Prostate gland (tissue), 2 donors: ENCODE measurements at regions not wholly inside any gene's neighbourhood (a gene's known extent, or its start where the extent isn't known, plus 50 kb on each side); places are given as distances from the start of the nearest gene placed in this dataset.

Experiments used
- DNase-seq: peaks from one replicate; pipeline ENCODE4 v3.0.0-alpha.2; 2019; ENCODE audit warnings: low spot score
- H3K27ac ChIP-seq, 2 donors: fragments of 200-600 bp; sonication (generic); 2 replicates each; pipeline ENCODE4 v1.5.1; 2017 to 2019
- H3K27me3 ChIP-seq: fragments of 200-600 bp; sonication (generic); replicated peaks from 2 replicates; pipeline ENCODE4 v1.5.1; 2019; ENCODE audit not compliant: insufficient read depth
- H3K36me3 ChIP-seq, 2 donors: fragments of 200-600 bp; sonication (generic); 1 replicate in 1 of 2; 2 replicates in 1 of 2; pipeline versions ENCODE4 v1.5.1 to v1.8.1; 2017 to 2019
- H3K4me1 ChIP-seq: fragments of 200-600 bp; sonication (generic); replicated peaks from 2 replicates; pipeline ENCODE4 v1.5.1; 2019
- H3K4me3 ChIP-seq, 2 donors: fragments of 200-600 bp; sonication (generic); 2 replicates each; pipeline ENCODE4 v1.5.1; 2017 to 2019
- H3K9me3 ChIP-seq: fragments of 200-600 bp; sonication (generic); 2 replicates; pipeline ENCODE4 v1.5.1; 2017
- POLR2A ChIP-seq: fragments of 450-650 bp; IDR thresholded peaks from one replicate; pipeline ENCODE4 v1.6.1; 2016; ENCODE audit warnings: antibody characterized with exemption, mild to moderate bottlenecking
- POLR2AphosphoS5 ChIP-seq: sonication (generic); formaldehyde crosslinking; IDR thresholded peaks from one replicate; pipeline ENCODE4 v1.6.1; 2017; ENCODE audit warnings: antibody characterized with exemption
- WGBS: methylation state at CpG from one replicate; pipeline ENCODE4 v1.1.5; 2018; 5-methylcytosine and 5-hydroxymethylcytosine counted together
- intact Hi-C: fragments of 100-400 bp; cut with DNase I; formaldehyde crosslinking; loops from one replicate; pipeline ENCODE4 v1.14.2; 2022
- TF ChIP-seq, protein P1 (sequence below), 4 experiments: fragments of 200-600 bp in 2 of 4; fragments of 450-650 bp in 2 of 4; sonication (generic) in 2 of 4; IDR thresholded peaks; 1 replicate in 3 of 4; 2 replicates in 1 of 4; pipeline ENCODE4 v1.5.1; 2016 to 2019; ENCODE audit warnings: antibody characterized with exemption in 4 of 4, mild to moderate bottlenecking in 2 of 4, moderate library complexity in 2 of 4

DNA sequence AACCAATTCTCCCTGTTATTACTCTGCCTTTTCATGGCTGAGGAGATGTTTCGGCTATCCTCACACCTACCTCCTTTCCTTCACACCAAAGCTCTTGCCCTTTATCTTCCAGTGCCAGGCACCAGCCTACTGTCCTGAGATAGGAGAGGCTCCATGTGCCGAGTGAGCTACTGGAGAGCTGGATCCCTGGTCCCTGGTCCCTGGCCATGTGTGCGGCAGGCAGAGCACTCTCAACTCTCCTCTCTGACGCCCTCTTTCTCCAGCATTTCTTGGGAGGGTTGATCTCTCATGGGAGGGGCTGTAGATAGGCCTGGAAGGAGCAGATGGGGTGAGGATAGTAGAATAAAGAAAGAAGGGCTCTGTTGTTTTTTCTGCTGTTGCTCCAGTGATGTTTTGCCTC, 277.1 kb upstream of the UMPS start:
- Histone ChIP-seq H3K4me3 (no peak overlapping the region), H3K36me3 (no peaks in the 10 kb centered on the region), H3K4me1 (no peaks in the 10 kb centered on the region), H3K27ac (no peak overlapping the region), H3K27me3 (no peaks in the 10 kb centered on the region), H3K9me3 (no peaks in the 10 kb centered on the region)
- TF ChIP-seq, protein P1, sequence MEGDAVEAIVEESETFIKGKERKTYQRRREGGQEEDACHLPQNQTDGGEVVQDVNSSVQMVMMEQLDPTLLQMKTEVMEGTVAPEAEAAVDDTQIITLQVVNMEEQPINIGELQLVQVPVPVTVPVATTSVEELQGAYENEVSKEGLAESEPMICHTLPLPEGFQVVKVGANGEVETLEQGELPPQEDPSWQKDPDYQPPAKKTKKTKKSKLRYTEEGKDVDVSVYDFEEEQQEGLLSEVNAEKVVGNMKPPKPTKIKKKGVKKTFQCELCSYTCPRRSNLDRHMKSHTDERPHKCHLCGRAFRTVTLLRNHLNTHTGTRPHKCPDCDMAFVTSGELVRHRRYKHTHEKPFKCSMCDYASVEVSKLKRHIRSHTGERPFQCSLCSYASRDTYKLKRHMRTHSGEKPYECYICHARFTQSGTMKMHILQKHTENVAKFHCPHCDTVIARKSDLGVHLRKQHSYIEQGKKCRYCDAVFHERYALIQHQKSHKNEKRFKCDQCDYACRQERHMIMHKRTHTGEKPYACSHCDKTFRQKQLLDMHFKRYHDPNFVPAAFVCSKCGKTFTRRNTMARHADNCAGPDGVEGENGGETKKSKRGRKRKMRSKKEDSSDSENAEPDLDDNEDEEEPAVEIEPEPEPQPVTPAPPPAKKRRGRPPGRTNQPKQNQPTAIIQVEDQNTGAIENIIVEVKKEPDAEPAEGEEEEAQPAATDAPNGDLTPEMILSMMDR (IDR thresholded peaks at IDR 0.05): no peak
- TF ChIP-seq POLR2A (no peak), POLR2AphosphoS5 (no peak)
- 93% methylated on average over 4 of the region's 4 CpGs for WGBS
- intact Hi-C loops: no loop called here
- DNase-seq: no peak

DNA sequence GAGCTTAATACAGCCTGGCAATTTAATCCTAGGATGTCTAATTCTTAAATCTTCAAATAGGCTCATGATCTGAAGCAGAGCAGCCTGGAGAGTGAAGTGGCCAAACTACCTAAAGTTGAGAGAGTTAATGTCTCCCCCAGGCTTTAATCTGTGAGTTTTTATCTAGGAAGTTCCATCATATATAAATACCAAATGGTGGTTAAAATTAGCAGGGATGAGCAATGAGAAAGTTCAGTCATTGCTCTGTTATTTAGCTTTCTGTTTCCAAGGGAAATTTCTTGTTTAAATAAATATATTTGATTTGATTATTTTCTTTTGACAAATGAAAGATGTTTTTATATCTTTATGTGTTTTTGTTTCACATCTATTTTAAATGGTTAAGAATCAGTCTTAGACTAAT, 274.4 kb upstream of the UMPS start:
- no peak overlapping the region for H3K4me3 ChIP-seq
- no peak overlapping the region for H3K27ac ChIP-seq
- H3K27me3 ChIP-seq: no peaks in the 10 kb centered on the region
- DNase-seq: no peak
- no peaks in the 10 kb centered on the region for H3K9me3 ChIP-seq
- intact Hi-C loops: no loop called here
- no peaks in the 10 kb centered on the region for H3K4me1 ChIP-seq
- TF ChIP-seq POLR2A: no peak
- no peaks in the 10 kb centered on the region for H3K36me3 ChIP-seq

DNA sequence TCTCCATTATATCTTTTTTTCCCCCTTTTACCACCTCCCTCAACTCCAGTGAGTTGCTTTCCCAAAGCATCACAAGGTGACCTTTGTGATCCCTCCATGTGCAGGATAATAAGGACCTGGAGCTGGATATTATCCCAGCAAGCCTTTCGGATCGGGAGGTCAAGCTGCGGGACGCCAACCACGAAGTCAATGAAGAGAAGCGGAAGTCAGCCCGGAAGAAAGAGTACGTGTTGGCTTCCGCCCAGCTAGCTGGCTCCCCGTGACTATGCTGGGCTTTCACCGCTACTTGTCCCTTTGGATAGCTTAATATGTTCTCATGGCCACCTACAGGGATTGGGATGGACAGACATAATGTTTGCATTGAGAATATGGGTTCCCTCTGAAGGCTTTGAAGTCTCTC, 273.7 kb upstream of the UMPS start:
- Histone ChIP-seq H3K36me3 (no peaks in the 10 kb centered on the region), H3K27me3 (no peaks in the 10 kb centered on the region), H3K27ac (no peak overlapping the region), H3K4me1 (no peaks in the 10 kb centered on the region), H3K4me3 (no peak overlapping the region), H3K9me3 (no peaks in the 10 kb centered on the region)
- no peak for DNase-seq
- intact Hi-C loops: no loop called here
- WGBS: 87% methylated on average over 11 of the region's 11 CpGs
- TF ChIP-seq, protein P1 (IDR thresholded peaks at IDR 0.05): no peak
- TF ChIP-seq POLR2AphosphoS5 (no peak), POLR2A (no peak)

DNA sequence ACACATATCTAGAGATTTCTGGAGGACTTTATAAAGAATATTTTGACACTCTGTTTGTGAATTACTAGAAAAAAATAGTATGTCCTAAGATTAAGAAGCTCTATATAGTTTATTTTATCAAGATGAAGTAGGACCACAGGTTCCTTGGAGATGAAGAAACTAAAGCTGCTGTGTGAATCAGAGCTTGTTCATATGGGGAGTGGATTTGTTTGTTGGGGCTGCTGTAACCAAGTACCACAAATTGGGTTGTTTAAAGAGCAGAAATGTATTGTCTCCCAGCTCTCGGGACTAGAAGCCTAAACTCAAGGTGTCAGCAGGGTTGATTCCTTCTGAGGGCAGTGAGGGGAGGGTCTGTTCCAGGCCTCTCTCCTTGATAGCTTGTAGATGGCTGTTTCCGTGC, 270.6 kb upstream of the UMPS start:
- Histone ChIP-seq H3K9me3 (no peaks in the 10 kb centered on the region), H3K4me3 (no peak overlapping the region), H3K4me1 (no peaks in the 10 kb centered on the region), H3K27ac (no peak overlapping the region), H3K27me3 (no peaks in the 10 kb centered on the region), H3K36me3 (no peaks in the 10 kb centered on the region)
- TF ChIP-seq POLR2A (no peak), POLR2AphosphoS5 (no peak)
- TF ChIP-seq, protein P1 (IDR thresholded peaks at IDR 0.05): no peak
- 91% methylated on average over 2 of the region's 2 CpGs for WGBS
- DNase-seq: no peak
- intact Hi-C loops: no loop called here

DNA sequence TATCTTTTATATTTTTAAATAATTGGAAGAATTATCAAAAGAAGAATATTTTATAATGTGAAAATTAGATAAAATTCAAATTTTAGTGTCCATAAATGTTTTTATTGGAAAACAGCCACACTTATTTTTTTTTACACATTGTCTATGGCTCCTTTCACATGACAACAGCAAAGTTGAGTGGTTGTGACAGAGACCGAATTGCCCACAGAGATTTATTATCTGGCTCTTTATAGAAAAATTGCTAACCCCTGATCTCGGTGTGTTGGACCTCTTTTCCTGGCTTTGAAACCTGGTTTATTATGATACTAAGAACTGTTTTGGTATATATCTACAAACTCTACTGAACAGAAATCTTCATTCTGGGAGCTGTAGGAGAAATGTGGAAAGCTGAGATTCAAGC, 269.1 kb upstream of the UMPS start:
- WGBS: 92% methylated on average over 2 of the region's 2 CpGs
- no peak overlapping the region for H3K27ac ChIP-seq
- H3K9me3 ChIP-seq: no peaks in the 10 kb centered on the region
- TF ChIP-seq POLR2AphosphoS5: no peak
- TF ChIP-seq, protein P1 (IDR thresholded peaks at IDR 0.05): no peak
- no peak for TF ChIP-seq POLR2A
- H3K4me1 ChIP-seq: no peaks in the 10 kb centered on the region
- H3K4me3 ChIP-seq: no peak overlapping the region
- intact Hi-C loops: no loop called here
- no peak for DNase-seq
- H3K27me3 ChIP-seq: no peaks in the 10 kb centered on the region
- no peaks in the 10 kb centered on the region for H3K36me3 ChIP-seq
